Activated CD8-positive, alpha-beta memory T cell treated with anti-CD3 and anti-CD28 coated beads for 24 hours (primary cell): ENCODE measurements at regions not wholly inside any gene's neighbourhood (a gene's known extent, or its start where the extent isn't known, plus 50 kb on each side); places are given as distances from the start of the nearest gene placed in this dataset.
"Not testable (repeated sequence)": the region's sequence is repeated elsewhere in the genome, so short reads cannot be mapped to it uniquely, and the experiment has no call there.

Experiments
- DNase-seq: peaks from one replicate; pipeline ENCODE4 v3.0.0-alpha.2; 2020

DNA sequence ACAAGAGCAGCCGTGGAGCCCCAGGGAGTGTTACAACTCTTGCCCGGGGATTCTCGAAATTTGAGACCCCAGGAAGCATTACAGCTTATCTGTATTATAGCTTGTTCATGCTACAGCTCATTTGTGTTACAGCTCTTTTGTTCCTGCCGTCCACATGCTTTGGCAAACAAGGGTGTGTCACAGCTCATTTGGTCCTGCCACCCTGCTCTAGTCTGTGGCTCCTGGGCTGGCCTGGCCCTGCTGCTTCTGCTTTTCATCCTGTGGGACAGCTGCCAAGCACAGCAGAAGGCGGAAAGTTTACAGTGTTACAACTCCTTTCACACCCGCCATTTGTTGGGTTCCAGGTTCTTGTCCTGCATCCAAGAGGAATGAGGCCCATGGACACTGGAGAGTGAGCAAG, 685.0 kb downstream of the SLCO4C1 start:
- DNase-seq = no peak

DNA sequence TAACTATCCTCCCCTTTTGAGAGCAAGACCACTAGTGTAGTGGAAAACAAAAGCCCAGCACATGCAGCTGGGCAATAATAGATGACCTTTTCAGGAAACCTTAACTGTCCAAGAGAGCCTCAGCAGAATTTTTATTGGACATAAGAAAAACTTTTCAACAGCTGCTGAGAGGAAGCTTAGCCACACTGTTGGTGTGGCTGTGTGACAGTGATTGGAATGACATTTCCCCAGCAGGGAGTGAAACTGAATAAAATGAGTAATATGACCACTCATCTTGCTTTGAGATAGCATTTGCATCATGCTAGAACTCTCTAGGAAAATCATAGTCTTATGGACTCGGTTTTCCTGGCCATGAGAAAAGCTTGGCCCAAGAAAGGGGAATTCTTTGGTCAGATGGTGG, 687.8 kb downstream of the SLCO4C1 start:
- no peak for DNase-seq

DNA sequence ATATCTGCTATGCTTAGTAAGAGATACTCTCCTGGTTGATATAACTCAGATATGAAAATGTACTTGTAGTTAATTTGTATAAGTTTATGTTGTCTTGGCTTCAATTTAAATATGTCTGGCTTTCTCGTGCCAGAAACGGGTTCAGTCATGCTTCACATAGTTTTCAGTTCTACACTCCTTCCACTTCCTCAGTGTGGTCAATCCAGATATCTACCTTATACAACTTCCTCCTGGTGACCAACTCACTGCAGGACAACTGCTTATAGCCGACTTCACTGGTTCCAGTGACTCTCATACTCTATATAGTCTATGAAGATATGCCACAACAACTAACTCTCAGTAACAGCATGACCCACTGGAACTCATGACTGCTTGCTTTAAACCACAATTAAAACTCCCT, 690.4 kb downstream of the SLCO4C1 start:
- no peak for DNase-seq

DNA sequence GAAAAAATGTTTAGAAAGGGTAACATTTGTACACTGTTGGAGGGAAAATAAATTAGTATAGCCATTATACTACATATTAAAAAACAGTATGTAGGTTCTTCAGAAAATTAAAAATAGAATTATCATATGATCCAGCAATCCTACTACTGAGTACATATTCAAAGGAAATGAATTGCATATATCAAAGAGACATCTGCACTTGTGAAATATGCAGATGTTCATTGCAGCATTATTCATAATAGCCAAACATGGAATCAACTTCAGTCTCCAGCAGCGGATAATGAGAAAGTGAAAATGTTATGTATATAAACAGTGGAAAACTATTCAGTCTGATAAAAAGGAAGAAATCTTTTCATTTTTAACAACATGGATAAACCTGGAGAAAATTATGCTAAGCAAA, 695.5 kb downstream of the SLCO4C1 start:
- DNase-seq = no peak

DNA sequence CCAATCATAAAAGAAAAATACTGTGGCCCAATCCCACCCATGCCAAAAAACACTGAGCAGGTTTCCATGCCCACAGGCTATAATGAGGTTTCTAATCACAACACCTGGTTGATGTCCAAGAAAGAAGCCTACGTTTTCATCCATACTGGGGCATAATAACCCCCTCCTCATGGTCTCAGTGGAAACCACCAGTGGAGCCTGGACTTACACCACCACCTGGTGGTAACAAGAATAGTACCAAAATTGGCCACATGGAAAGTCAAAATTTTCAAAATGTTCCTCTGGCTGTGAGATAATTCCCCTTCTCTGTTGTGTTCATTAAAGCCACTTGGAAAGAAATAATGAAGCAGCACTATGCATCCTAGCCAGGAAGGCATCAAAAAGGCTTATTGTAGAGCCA, 687.3 kb upstream of the ST8SIA4 start:
- no peak for DNase-seq

DNA sequence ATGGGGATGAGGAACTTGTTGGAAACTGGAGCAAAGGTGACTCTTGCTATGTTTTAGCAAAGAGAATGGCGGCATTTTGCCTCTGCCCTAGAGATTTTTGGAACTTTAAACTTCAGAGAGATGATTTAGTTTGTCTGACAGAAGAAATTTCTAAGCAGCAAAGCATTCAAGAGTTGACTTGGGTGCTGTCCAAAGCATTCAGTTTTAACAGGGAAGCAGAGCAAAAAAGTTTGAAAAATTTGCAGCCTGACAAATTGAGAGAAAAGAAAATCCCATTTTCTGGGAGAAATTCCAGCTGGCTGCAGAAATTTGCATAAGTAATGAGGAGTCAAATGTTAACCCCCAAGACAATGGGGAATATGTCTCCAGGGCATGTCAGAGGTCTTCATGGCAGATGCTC, 682.3 kb upstream of the ST8SIA4 start:
- DNase-seq = no peak

DNA sequence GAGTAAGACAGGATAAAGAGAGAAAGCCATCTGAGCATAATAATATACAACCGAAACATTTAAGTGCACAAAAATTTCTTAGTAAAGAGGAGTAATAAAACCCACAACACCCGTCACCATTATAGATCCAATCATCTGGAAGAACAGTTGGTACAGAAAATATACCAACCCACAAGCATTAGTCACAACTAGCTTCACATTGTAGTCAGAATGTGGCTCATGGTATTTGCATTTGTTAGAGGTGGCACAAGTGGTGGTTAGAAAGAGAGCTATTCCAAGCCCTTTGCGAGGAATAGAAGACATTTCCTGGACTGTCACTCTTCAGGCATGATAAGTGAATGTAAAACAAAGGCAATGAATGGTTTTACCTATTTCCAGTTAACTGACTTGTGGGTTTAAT, 677.5 kb upstream of the ST8SIA4 start:
- DNase-seq = no peak

DNA sequence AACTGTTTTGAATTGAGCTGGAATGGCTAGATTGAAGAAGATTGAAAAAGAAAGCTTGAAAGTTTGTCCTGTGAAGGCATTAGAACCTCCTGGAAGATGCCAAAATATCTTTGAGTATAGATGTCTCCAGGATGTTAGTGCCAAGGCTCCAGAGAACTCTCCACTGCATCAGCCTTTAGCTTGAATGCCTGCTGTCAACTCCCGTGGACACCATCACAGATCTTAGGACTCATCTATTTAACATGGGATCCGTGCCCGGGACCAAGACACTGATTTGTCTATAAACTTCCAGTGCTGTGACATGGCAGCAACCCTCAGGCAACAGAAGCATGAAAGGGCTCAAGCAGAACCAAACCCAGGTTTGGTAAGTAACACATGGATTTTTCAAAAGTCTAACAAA, 670.9 kb upstream of the ST8SIA4 start:
- no peak for DNase-seq

DNA sequence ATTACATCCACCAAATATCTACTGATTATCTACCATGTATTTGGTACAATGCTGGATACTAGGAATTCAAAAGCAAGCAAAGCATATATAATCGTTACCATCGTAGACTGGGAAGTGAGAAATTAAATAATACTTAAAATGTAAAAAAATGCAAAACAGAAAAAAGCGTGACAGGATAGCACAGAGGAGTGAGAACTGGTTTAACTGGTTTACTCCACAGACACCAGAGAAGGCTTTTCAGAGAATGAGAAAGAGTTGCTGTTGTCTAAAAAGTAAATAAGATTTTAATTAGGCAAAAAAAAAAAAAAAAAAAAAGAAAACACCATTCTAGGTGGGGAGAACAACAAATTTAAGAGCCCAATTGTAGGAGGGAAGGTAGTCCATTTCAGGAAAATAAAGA, 657.9 kb upstream of the ST8SIA4 start:
- no peak for DNase-seq

DNA sequence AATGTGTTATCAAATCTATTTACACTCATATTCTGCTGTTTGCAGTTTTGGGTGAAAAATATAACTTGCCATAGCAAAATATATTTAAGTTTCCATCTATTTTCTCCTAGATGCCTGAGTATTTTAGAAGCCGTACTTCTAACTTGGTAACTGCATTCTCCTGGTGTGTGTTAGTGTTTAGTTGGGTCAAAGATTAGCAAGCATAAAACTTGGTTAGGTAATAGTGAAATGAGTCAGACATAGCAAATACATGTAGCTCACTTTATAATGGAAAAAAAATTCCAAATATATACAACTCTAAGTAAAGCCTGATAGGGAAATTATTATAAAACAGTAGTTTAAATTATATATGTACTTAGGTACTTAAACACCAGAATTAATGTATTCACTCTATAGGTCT, 640.7 kb upstream of the ST8SIA4 start:
- no peak for DNase-seq

DNA sequence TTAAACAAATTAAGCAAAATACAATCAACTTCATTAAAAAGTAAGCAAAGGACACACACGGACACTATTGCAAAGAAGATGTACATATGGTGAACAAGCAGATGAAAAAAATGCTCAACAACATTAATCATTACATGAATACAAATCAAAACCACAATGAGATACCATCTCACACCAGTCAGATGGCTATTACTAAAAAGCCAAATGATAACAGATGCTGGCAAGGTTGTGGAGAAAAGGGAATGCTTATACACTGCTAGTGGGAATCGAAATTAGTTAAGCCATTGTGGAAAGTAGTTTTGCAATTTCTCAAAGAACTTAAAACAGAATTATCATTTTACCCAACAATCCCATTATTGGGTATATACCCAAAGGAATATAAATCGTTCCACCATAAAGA, 636.2 kb upstream of the ST8SIA4 start:
- DNase-seq = no peak

DNA sequence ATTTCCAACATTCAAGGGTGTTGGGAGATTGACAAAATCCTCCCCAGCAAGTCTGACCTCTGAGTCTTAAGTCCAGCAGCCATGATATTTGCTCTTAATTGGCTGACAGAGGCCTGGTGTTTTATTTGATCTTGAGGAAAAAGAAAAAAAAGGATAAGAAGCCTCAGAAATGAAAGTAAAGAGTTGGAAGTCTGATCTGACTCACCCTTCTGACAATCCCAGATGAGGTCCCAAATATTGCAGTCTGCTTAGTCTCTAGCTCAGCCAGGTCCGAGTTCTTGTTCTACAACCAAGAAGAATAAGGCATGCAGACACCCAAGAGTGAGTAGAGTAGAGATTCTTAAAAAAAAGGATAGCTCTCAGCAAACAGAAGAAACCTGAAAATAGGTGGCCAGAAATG, 632.5 kb upstream of the ST8SIA4 start:
- no peak for DNase-seq

DNA sequence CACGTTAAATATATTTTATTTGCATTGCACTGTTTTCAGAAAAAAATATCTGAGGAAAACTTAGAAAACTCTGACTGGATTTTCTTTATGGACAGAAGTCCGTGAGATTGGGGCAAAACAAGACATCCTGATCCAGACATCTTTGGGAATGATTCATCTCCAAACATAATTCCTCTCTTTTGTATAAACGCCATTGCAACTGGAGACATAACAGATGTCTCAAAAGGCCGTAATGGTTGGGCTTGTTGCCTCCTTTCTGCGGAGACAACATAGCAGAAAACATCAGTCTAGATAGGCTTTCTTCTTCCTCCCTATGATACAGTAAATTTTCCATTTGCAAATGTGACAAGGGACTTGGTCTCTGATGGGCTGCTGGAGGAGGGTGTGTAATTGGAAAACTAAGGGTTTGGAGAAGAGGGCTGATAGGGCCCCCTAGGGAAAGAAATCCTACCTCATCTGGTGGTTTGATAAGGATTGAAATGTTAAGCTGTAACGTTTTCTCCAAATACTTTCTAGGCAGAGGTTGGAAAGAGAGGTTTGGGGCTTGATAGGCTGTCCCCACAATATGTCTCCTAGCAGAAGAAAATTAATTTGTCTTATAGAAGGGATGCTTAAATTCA, 631.5 kb upstream of the ST8SIA4 start:
- DNase-seq = no peak

DNA sequence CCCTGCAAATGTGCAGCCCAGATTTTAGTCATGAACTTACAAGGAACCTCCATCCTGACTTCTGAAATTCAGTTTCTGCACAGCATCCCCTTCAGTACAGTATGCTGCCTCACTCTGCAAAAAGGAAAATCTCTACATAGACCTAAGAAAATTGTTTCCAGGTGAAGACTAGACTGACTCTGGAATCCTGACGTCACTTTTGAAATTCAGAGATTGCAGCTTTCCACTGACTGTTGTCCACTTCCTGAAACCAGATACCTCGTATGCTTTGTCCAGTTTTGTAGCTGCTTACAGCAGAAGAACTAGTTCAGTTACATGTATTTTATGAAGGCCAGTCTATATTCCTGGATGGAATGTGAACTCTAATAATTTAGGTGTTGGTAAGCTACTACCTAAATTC, 629.3 kb upstream of the ST8SIA4 start:
- DNase-seq = no peak

DNA sequence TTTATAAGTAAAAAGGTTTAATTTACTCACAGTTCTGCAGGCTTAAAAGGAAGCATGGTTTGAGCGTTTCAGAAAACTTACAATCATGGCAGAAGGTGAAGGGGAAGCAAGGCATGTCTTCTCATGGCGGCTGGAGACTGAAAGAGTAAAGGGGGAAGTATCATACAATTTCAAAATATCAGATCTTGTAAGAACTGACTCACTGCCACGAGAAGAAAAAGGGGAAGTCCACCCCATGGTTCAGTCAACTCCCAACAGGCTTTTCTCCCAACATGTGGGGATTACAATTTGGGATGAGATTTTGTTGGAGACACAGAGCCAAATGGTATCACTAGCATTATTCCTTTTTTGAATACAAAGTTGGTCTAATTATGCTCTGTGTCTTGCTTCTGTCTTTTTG, 627.9 kb upstream of the ST8SIA4 start:
- no peak for DNase-seq

DNA sequence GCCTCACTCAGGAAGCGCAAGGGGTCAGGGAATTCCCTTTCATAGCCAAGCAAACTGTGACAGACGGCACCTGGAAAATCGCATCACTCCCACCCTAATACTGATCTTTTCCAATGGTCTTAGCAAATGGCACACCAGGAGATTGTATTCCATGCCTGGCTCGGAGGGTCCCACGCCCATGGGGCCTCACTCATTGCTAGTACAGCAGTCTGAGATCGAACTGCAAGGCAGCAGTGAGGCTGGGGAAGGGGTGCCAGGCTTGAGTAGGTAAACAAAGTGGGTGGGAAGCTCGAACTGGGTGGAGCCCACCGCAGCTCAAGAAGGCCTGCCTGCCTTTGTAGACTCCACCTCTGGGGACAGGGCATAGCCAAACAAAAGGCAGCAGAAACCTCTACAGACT, 626.0 kb upstream of the ST8SIA4 start:
- DNase-seq = not testable (repeated sequence)

DNA sequence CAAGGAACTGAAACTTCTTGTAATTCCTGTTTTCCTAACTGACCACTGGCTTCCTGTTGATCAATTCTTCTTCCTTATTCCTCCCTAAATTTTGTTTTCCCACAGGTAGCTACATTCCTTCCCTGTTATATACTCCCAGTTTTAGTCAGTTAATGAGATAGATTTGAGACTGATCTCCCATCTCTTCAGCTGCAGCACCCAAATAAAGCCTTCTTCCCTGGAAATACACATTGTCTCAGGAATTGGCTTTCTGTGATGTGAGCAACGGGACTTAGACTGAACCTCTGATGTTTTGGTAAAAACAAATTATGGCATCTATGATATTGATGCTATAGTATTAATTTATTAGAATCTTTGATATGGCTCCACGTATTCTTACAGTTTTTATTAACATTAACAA, 617.3 kb upstream of the ST8SIA4 start:
- no peak for DNase-seq

DNA sequence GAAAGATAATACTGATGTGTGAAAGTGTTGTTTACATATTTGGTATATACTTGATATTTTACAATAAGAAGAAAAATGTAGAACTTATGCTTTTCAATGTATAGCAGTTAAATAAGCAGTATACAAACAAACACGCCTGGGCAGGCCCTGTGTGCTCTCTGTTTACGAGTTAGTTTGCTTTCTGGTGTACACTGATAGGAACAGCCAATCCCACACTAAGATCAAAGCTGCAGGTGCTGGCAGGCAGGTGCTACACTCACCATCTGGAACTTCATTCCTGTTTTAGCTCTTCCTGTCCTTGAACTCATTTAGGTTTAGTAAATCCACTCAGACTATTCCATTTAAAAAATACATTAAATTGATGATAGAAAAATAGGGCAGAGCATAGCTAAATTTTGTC, 614.7 kb upstream of the ST8SIA4 start:
- no peak for DNase-seq

DNA sequence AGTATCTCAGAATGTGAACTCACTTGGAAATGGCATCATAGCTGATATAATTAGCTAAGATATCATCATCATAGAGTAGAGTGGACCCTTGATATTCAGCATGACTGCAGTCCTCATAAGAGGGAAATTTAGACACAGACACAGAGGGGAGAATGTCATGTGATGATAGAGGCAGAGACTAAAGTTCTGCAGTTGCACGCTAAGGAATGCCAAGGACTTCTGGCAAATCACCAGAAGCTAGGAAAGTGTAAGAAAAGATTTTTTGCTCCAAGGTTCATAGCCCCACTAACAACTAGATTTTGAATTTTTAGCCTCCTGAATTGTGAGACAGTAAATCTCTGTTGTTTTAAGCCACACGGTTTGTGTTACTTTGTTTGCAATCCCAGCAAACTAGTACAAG, 612.6 kb upstream of the ST8SIA4 start:
- no peak for DNase-seq

DNA sequence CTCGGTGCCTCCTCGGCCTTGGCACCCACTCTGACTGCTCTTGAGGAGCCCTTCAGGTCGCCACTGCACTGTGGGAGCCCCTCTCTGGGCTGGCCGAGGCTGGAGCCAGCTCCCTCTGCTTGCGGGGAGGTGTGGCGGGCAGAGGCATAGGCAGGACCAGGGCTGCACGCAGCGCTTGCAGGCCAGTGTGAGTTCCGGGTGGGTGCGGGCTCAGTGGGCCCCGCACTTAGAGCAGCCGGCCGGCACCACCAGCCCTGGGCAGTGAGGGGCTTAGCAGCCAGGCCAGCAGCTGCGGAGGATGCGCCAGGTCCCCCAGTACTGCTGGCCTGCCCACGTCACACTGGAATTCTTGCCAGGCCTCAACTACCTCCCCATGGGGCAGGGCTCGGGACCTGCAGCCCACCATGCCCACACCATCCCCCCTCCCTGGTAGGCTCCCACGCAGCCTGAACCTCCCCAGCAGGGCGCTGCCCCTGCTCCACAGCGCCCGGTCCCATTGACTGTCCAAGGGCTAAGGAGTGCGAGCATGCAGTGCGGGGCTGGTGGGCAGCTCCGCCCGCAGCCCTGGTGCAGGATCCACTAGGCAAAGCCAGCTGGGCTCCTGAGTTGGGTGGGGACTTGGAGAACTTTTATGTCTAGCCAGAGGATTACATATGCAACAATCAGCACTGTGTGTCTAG, 602.9 kb upstream of the ST8SIA4 start:
- DNase-seq = no peak

DNA sequence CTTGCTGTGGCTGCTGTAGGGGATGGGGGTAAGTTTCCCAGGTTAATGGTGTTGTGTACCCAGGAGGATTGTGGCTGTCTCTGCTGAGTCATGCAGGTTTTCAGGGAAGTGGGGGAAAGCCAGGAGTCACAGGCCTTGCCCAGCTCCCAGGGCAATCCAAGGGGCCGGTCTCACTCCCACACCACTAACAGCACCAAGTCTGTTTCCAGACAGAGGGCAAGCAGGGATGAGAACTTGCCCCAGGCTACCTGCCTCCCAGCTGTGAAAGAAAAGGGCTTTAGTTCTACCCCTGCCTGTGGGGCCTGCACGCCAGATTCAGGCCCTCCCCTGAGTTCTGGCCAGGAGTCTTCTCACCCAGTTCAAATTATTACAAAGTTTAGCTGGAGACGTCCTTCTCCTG, 579.8 kb upstream of the ST8SIA4 start:
- DNase-seq = no peak

DNA sequence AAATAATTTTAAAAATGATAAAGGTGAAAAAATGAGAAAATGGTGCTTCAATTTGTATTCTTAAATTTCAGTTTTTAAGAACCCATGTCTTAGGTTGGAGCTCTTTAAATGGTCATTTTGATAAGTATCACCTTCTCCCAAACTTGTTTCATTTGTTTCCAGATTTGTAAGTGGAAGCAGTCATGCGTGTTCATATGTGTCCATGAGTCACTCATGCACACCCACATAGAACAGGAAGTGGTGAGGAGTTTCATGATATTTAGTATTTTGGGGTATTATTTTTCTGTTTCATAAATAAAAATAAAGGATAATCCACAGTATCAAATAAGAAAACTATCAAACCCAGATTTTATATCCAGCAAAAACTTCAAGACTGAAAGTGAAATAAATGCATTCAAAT, 570.4 kb upstream of the ST8SIA4 start:
- DNase-seq = no peak

DNA sequence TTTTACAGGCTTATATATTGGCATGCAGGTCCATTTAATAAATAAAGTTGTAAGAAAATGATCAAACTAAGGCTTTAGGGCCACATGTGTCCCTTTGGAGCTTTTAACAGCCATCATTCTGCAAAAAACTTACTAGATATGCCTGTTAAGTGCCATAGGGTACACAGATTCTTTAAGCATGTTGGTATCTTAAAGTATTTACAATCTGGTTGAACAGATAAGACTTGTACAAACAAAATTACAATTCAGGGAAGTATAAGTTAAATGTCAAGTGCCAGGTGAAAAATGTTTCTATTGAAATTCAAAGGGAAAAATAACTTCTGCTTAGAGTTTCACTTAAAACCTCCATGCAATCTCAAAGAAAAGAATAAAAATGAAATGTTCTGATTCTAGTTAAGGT, 558.4 kb upstream of the ST8SIA4 start:
- no peak for DNase-seq

DNA sequence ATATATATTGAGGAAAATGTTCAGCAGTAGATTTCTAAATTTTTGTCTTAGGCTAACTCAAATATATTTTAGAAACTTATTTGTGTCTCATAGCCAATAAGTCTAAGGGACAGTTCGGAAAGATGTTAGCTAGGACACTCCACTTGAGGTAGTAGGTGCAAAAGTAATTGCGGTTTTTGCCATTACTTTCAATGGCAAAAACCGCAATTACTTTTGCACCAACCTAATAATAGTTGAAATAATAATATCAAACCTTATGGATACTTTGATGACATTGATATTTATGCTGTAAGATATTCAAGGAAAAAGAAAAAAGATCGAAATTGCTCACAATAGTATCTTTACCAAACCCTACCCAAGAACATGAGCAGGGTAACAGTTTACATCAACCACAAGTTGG, 555.5 kb upstream of the ST8SIA4 start:
- no peak for DNase-seq

DNA sequence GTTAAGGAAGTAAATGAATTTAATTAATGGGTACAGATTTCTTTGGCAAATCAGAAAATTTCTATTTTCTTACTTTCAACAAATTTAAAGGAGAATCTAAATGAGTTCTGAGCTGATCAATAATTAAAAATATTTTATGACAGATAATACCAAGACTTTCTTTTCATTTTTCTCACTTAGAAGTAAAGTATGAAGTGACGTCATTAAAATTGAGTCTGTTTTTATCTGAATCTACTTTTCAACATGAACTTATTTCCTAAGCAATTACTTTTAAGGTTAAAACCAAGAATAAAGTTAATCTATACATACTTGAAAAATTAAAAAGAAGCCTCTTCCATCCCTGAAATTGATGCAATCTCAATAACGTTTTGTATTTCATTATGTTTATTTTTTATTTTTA, 552.8 kb upstream of the ST8SIA4 start:
- DNase-seq = no peak
